Right lobe of liver (tissue), 4 donors: ENCODE measurements at regions not wholly inside any gene's neighbourhood (a gene's known extent, or its start where the extent isn't known, plus 50 kb on each side); places are given as distances from the start of the nearest gene placed in this dataset.

ENCODE experiments used
- CTCF ChIP-seq, 4 donors: fragments of 200-600 bp in 3 of 4; fragments of 450-650 bp in 1 of 4; IDR thresholded peaks; one replicate each; pipeline versions ENCODE4 v1.5.1 to v1.8.0; 2016 to 2022; ENCODE audit warnings: antibody characterized with exemption in 4 of 4, mild to moderate bottlenecking in 2 of 4
- POLR2A ChIP-seq: fragments of 450-650 bp; IDR thresholded peaks from one replicate; pipeline ENCODE4 v1.6.1; 2017; ENCODE audit warnings: antibody characterized with exemption, mild to moderate bottlenecking
- donor health status: DM: no; HTN: no; CAD: no.
- donor health status: DM: no; HTN: no; CAD: no.
- donor health status: DM: no; HTN: yes; CAD: no.

- TF ChIP-seq CTCF (IDR thresholded peaks at IDR 0.05) (no peak), POLR2A (no peak)
Observed at GRCh38 chr16:52005551-52005950, 541.4 kb downstream of the TOX3 start.
